Dermis blood vessel endothelial cell (primary cell): ENCODE measurements at regions not wholly inside any gene's neighbourhood (a gene's known extent, or its start where the extent isn't known, plus 50 kb on each side); places are given as distances from the start of the nearest gene placed in this dataset.

ENCODE experiments used
- DNase-seq: peaks from one replicate; pipeline ENCODE4 v3.0.0; 2010

- DNase-seq: no peak
Observed at GRCh38 chr21:31564439-31564838, 95.1 kb upstream of the SOD1 start.

GRCh38 chr21:31560479-31560878 is 99.0 kb upstream of the SOD1 start:
- DNase-seq: no peak

- DNase-seq: peak; percentile 90
Observed at GRCh38 chr21:31559368-31560119, 99.9 kb upstream of the SOD1 start.

DNA sequence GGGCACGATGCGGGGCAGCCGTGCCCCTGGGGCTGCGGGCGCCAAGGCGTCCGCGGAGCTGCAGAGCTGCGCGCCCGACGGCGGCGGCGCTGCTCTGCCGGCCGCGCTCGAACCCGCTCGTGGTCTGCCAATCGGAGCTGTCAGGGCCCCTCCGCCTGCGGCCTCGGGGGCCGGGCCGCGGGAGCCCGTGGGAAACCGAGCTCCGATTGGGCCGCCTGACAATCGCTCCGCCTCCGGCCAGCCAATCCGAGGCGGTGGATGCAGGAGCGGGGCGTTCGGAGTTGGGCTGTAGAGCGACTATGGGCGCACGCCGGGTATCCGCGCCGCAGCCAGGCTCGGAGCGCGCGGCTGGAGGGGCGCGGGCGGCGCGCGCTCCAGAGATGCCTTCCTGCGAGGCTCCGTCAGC is 100.5 kb upstream of the SOD1 start:
- peak; percentile 89 for DNase-seq

DNA sequence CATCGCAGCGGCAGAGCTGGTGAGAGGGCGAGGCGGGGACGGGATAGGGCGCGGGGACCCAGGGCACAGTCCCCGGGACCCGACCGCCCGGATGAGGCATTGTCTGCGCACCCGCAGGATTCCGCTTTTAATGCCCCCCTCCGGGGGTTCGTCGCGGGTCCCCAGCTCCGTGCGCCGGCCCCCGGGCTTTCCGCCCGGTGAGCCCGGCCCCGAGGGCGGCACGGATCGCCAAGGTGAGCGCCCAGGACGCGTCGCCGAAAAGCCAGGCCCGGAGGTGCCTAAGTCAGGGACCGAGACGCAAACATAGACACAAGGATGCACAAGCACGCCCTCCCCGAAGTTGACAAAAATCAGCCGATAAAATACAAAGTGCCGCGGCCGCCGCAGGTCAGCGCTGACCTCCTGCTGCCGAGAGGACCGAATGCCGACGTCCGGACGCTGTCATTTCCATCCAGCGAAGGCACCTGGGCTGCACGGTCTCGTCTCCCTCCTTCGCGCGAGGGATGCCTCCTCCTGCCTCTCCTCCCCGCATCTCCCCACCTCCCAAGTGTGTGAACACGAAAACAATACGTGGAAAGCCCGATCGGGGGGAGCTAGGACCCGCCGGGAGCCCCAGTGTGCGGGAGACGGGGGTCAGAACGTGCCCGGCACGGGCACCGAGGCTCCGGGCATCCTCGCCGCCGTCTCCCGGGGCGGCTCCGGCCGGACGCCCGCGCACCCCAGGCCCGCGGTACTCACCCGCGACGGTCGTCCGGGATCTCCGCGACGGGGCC is 101.1 kb upstream of the SOD1 start:
- peak; percentile 8 for DNase-seq

DNA sequence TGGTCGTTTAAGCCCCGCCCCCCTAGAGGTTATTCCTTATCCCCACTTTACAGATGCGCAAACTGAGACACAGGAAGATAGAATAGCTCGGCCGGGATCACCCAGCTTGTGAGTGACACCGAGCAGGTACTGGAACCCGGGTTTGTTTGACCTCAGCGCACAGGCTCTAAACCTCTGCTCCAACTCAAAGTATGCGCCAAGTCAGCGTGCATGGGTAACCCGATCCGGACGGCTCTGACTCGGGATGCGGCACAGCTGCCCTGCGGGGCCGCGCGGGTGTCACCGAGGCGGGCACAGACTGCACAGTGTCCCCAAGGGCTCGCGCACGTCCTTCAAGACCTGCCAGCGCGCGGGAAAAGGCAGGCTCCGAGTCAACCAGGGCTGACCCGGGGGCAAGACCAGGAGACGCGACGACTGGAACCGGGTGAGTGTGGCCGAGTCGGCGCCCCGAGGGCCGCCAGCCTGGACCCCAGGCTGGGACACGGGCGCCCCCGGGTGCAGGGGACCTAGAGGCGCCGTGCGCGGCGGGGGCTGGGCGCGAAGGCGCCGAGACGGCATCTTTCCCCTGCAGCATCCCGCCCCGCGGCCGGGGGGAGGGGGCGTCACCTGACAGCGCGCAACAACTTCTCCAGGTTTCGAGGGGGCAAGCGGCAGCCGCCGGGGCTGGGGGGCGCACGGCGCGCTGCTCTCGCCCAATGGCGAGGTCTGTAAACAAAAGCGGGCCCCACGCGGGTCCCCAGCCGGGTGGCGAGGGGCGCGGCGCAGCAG is 101.9 kb upstream of the SOD1 start:
- no peak for DNase-seq

DNA sequence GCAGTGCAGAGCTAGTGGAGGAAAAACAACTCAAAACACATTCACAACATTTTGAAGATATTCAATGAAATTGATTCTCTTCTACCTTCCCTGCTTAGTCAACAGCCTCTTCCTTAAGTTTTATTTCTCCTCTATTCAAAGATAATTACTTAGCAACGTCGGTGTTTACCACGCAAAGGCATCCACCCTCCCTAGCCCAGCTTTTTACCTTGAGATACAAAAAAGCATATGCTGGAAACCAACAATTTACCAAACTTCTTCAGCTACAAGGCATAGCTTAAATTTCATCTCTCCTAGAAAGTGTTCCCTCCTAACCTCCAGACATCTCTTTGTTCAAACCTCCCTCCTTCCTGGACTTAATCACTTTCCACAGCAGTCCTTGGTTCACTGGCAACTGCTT is 102.8 kb upstream of the SOD1 start:
- no peak for DNase-seq

DNA sequence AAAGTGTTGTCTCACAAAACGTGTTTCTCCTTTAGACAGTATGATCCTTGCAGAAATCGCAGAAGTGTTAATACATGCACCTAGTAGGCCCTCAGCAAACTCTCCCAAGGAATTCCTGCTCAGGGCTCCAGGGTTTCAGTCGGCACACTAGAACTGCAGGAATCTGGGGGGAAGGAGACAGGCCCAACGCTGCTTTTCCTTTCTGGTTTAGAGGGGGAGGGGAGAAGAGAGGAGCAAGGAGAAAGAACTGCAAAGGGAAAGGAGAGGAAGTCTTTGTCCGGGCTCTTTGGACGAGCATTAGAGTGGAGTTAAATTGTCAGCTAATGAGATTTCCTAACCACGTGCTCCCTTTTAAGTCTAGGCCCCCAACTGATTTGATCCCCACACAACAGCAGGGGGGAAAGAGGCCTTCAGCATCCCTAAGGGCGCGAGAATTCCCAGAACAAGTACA is 103.7 kb upstream of the SOD1 start:
- no peak for DNase-seq

DNA sequence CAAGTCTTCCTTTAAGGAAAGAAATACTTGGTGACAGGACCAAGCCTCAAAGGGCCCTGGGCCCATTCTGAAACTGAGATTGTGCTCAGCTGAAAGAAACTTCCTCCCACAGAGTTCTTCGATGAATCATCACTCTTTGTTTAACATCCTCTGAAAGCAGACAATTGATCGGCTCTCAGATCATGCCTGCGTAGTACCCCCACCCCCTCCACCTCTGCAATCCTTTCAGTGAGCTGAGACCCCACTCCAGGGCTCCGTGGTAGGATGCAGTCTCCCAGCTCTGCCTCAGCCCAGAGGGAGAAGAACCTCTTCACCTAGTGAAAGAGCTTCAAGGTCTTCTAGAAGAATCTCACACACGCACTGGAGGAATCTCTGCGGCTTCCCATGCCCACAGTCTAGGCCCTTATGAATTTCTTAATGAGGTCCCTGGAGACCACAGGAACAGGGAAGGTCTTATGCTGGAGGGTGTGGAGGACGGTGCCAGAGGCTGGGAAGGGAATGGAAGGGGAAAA is 104.9 kb upstream of the SOD1 start:
- DNase-seq: peak; percentile 47

DNA sequence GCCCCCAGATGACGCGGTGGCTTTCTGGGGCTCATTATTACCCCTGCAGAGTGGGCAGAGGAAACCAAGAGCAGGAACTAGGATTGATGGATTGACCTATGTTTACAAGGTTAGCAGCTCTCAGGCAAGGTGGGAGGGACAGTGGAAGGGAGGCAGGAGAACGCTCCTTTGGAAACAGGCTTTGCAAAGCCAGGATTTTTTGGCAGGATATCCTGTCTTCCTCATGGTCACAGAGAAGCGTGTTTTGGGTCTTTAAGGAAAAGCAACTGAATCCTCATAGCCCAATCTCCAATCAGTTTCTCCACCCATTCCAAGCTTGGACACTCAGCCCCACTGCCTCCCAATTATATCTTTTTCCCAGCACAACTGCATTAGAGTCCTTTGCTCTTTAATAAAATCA is 105.6 kb upstream of the SOD1 start:
- DNase-seq: no peak

DNA sequence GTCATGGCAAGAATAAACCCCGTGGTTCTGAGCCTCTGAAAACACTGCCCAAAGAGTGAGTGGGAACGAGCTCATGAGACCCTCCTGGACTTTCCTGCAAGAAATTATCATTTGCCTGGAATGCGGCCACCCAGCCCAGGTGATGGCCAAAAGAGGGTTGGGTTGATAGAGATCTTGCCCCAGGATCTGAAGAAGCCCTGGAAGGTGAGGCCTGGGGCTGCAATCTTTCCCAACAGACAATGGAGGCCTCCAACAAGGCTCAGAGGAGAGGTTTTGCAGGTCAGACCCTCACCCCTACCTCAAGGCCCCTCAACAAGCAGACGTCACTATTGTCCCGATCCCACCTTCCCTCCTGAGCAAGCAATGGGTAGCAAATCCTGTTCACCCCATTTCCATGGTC is 106.0 kb upstream of the SOD1 start:
- no peak for DNase-seq

DNA sequence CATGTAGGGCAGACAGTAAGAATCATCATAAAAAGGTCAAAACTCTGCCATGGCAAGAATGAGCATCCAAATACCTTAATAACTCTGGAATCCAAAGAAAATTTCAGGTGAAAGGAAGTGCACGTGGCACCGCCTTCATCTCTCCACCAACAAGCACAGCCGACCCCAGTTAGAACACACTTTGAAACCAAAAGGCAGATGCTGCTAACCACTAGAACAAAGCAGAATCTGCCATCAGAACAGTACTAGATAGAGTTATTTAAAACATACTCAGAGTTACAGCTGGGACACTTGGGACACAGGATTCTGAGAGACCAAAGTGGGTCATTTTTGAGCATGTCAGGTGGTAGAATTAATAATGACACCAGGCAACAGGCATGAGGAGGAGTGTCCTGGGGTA is 106.7 kb upstream of the SOD1 start:
- no peak for DNase-seq

DNA sequence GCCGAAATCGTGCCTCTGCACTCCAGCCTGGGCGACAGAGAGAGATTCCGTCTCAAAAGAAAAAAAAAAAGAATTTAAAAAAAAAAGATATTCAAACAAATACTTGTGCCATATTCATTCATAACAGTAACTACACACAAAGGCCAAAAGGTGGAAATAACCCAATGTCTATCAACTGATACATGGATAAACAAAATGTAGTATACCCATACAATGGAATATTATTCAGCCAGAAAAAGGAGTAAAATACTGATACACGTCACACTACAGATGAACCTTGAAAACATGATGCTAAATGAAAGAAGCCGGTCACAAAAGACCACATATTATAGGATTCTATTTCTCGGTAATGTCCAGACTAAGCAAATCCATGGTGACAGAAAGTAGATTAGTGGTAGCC is 109.4 kb upstream of the SOD1 start:
- DNase-seq: no peak

GRCh38 chr21:31548688-31549087 is 110.8 kb upstream of the SOD1 start:
- DNase-seq: no peak

DNA sequence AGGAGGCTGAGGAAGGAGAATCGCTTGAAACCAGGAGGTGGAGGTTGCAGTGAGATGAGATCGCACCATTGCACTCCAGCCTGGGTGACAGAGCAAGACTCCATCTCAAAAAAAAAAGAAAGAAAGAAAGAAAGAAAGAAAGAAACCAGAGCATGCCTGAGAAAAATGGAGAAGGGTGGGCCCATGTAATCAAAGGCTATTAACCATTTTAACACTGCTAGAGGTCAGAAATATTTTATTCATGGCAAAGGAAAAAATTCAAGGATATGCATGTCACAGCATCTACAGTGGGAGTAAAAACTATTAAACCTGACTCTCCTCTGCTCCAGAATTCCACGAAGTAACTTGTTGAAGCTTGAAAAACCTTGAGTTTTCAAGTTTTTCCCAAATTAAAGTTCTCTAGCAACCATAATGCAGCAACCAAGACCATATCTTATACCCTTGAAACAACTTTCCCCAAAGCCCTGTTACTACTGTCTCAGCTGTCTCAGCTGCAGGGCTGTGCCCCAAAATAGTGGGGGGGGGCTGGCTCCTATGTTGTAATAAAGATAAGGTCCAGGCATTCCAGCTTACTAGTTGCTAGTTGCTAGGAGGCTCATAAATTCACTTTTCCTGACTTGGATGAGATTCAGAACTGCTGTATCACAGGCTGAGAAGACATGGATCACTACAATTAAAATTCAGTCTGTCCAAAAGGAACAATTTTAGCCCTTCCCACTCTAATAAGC is 112.9 kb upstream of the SOD1 start:
- DNase-seq: no peak

GRCh38 chr21:31545036-31545435 is 114.5 kb upstream of the SOD1 start:
- DNase-seq: no peak

DNA sequence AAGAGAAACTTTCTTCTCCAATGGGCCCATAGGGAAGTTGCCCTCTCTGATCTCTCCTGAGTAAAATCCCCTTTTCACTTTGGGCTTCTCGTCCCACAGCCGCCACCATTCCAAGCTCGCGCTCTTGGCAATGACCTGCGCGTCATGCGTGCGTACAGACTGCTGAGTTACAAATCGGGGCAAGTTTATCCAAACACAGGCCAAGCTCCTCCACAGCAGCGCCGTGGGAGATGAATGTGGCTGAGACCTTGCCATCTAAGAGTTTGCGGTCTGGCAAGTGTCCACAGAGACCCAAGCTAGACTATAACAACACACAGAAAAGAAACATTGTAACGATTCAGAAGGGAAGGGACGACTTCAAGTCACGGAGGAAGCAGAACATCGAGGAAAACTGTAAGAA is 116.3 kb upstream of the SOD1 start:
- DNase-seq: no peak

DNA sequence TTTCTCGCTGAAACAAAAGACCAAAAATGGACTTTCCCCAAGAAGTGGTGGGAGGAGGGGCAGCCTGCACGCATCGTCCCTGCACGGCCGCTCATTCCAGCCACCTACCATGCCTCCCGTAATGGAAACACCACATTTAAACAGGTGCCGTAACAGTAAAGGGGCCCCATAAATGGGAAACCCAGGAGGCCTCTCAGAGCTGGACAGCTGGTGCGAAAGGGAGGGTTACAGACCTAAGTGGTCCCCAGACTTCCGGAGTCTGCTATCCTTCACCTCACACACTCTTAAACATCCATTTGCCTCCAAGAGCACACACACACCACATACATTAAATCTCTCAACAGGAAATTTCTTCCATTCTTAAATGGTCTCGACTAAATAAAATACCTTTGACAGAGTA is 120.7 kb upstream of the SOD1 start:
- DNase-seq: no peak

GRCh38 chr21:31537872-31538576 is 121.5 kb upstream of the SOD1 start:
- no peak for DNase-seq

DNA sequence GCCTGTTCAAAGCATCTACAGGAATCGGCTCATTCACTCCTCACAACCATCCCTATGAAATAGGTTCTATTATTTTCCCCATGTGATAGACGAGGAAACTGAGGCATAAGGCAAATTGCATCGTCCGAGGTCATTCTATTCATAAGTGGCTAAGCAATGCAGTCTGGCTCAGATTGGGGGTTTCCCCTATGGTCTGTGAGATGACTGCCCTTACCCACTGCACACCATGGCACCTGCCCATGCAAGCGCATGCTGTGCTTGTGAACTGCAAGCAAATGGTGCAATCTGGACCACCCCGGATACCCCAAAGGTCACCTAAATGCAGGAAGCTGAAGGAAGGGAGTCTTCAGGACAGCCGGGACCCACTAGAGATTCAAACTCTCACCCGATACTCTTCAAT is 123.4 kb upstream of the SOD1 start:
- DNase-seq: no peak

DNA sequence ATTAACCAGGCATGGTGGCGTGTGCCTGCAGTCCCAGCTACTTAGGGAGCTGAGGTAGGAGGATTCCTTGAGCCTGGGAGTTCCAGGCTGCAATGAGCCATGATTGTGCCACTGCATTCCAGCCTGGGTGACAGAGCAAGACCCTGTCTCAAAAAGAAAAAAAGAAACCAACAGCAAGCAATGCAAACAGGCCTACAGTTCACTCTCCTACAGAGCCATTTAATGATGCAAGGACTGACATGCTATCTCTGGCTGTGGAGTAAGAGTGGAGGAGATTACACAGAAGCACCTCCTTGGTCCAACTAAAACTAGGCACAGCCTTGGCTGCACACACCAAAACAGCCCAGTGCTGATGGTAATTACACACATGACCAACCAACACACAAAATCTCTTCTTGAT is 127.5 kb upstream of the SOD1 start:
- DNase-seq: no peak
